IMR-90 (cell line): ENCODE measurements at regions not wholly inside any gene's neighbourhood (a gene's known extent, or its start where the extent isn't known, plus 50 kb on each side); places are given as distances from the start of the nearest gene placed in this dataset.
A peak's percentile ranks its signal among the peaks of the same experiment; 100 is the strongest.

Source experiments
- ATAC-seq: fragments of 200-7000 bp; cut with Tn5 transposase; 2 replicates; pipeline ENCODE4 v1.9.1; 2020; ENCODE audit warnings: low read depth, mild to moderate bottlenecking, moderate library complexity
- BruUV-seq: library from RNA; stranded (reverse); fragments of 400-500 nt; replicated peaks from 2 replicates; lab custom pipeline; 2021; lab: Mats Ljungman, UMichigan
- CTCF ChIA-PET: fragments of 300-600 bp; formaldehyde crosslinking; extraction: SDS; loops from one replicate; lab custom pipeline; 2021; ENCODE audit warnings: antibody characterized with exemption; lab: Yijun Ruan, JAX
- POLR2A ChIA-PET: fragments of 300-600 bp; sonication (Branson Sonifier 250); formaldehyde crosslinking; loops from one replicate; lab custom pipeline; 2022; ENCODE audit warnings: antibody characterized with exemption; ENCODE audit not compliant: unreplicated experiment; lab: Charles Lee
- DNase-seq: peaks from one replicate; pipeline ENCODE4 v3.0.0; 2013
- H2AFZ ChIP-seq: replicated peaks from 2 replicates; pipeline ENCODE3; 2013; ENCODE audit warnings: low read length, mild to moderate bottlenecking; ENCODE audit not compliant: poor library complexity
- H2AK5ac ChIP-seq: 2 replicates; pipeline ENCODE4 v1.6.1; 2013; ENCODE audit warnings: low read depth, low read length, inconsistent platforms
- H2AK9ac ChIP-seq: replicated peaks from 2 replicates; pipeline ENCODE3; 2013; ENCODE audit warnings: mild to moderate bottlenecking, low read depth, low read length, moderate library complexity; ENCODE audit not compliant: poor library complexity
- H2BK120ac ChIP-seq: 2 replicates; pipeline ENCODE4 v1.6.1; 2013; ENCODE audit warnings: low read depth, low read length, inconsistent platforms
- H2BK15ac ChIP-seq: 3 replicates; pipeline ENCODE4 v1.6.1; 2013; ENCODE audit warnings: low read depth, low read length, inconsistent platforms
- H2BK20ac ChIP-seq: 2 replicates; pipeline ENCODE4 v1.6.1; 2013; ENCODE audit warnings: low read depth, mild to moderate bottlenecking, inconsistent platforms, low read length, moderate library complexity
- H2BK5ac ChIP-seq: 2 replicates; pipeline ENCODE4 v1.6.1; 2013; ENCODE audit warnings: mild to moderate bottlenecking, low read depth, low read length, inconsistent platforms; ENCODE audit not compliant: poor library complexity, severe bottlenecking
- H3K14ac ChIP-seq: replicated peaks from 2 replicates; pipeline ENCODE4 v1.6.1; 2013; ENCODE audit warnings: low read depth, low read length, inconsistent platforms
- H3K18ac ChIP-seq: 2 replicates; pipeline ENCODE4 v1.6.1; 2013; ENCODE audit warnings: low read depth, low read length, control low read depth
- H3K23ac ChIP-seq: 2 replicates; pipeline ENCODE4 v1.6.1; 2013; ENCODE audit warnings: low read depth, low read length, inconsistent platforms
- H3K27ac ChIP-seq: 2 replicates; pipeline ENCODE4 v1.5.1; 2013; ENCODE audit warnings: mild to moderate bottlenecking, control low read depth, low read length; ENCODE audit not compliant: insufficient read depth
- H3K27me3 ChIP-seq: 2 replicates; pipeline ENCODE4 v1.6.1; 2013; ENCODE audit warnings: low read length; ENCODE audit not compliant: control insufficient read depth, insufficient read depth
- H3K36me3 ChIP-seq: 2 replicates; pipeline ENCODE4 v1.6.1; 2013; ENCODE audit warnings: low read length, mixed read lengths; ENCODE audit not compliant: control insufficient read depth, insufficient read depth
- H3K4ac ChIP-seq: 2 replicates; pipeline ENCODE4 v1.6.1; 2013; ENCODE audit warnings: low read depth, low read length, inconsistent platforms
- H3K4me1 ChIP-seq: 2 replicates; pipeline ENCODE4 v1.6.1; 2013; ENCODE audit warnings: low read length, mixed read lengths; ENCODE audit not compliant: control insufficient read depth, insufficient read depth
- H3K4me2 ChIP-seq: 2 replicates; pipeline ENCODE4 v1.6.1; 2013; ENCODE audit warnings: low read depth, mild to moderate bottlenecking, control low read depth, low read length, moderate library complexity
- H3K4me3 ChIP-seq: 2 replicates; pipeline ENCODE4 v1.5.1; 2013; ENCODE audit warnings: low read depth, mild to moderate bottlenecking, control low read depth, low read length, moderate library complexity; ENCODE audit not compliant: insufficient read depth
- H3K56ac ChIP-seq: 2 replicates; pipeline ENCODE4 v1.6.1; 2013; ENCODE audit warnings: low read length, inconsistent platforms; ENCODE audit not compliant: insufficient read depth; ENCODE audit errors: extremely low read depth
- H3K79me1 ChIP-seq, 2 experiments: 2 replicates each; pipeline ENCODE4 v1.6.1; 2013; ENCODE audit warnings: low read length in 2 of 2, inconsistent platforms in 1 of 2, low read depth in 1 of 2
- H3K9ac ChIP-seq: 2 replicates; pipeline ENCODE4 v1.6.1; 2013; ENCODE audit warnings: low read depth, low read length, control low read depth
- H3K9me1 ChIP-seq: 2 replicates; pipeline ENCODE4 v1.6.1; 2013; ENCODE audit warnings: low read length, inconsistent platforms; ENCODE audit not compliant: insufficient read depth
- H3K9me3 ChIP-seq: 2 replicates; pipeline ENCODE4 v1.6.1; 2013; ENCODE audit warnings: low read length; ENCODE audit not compliant: control insufficient read depth, insufficient read depth
- H4K20me1 ChIP-seq: 2 replicates; pipeline ENCODE4 v1.6.1; 2013; ENCODE audit warnings: low read length, inconsistent platforms; ENCODE audit not compliant: insufficient read depth
- H4K5ac ChIP-seq: 2 replicates; pipeline ENCODE4 v1.6.1; 2013; ENCODE audit warnings: mild to moderate bottlenecking, low read depth, low read length, control low read depth
- H4K8ac ChIP-seq, 2 experiments: 2 replicates each; pipeline ENCODE4 v1.6.1; 2013; ENCODE audit warnings: low read depth in 2 of 2, low read length in 2 of 2, control low read depth in 1 of 2, inconsistent platforms in 1 of 2
- H4K91ac ChIP-seq: 2 replicates; pipeline ENCODE4 v1.6.1; 2013; ENCODE audit warnings: low read depth, low read length, inconsistent platforms; ENCODE audit not compliant: insufficient read depth
- CEBPB ChIP-seq: IDR thresholded peaks from 2 replicates; pipeline ENCODE4 v1.6.1; 2012; ENCODE audit warnings: low read depth, low read length, improper control_type of control experiment
- CHD1 ChIP-seq: IDR thresholded peaks from 2 replicates; pipeline ENCODE4 v1.6.1; 2012; ENCODE audit warnings: low read depth, low read length, improper control_type of control experiment
- CTCF ChIP-seq: conservative IDR thresholded peaks from 2 replicates; pipeline ENCODE4 v1.5.1; 2012; ENCODE audit warnings: mild to moderate bottlenecking, low read depth, low read length, improper control_type of control experiment
- FOS ChIP-seq: fragments of 150-350 bp; IDR thresholded peaks from 2 replicates; pipeline ENCODE4 v1.6.1; 2016; ENCODE audit warnings: low read depth, low read length
- MAFK ChIP-seq: IDR thresholded peaks from 2 replicates; pipeline ENCODE4 v1.6.1; 2012; ENCODE audit warnings: low read depth, low read length, improper control_type of control experiment
- NFE2L2 ChIP-seq: fragments of 150-350 bp; IDR thresholded peaks from 2 replicates; pipeline ENCODE4 v1.6.1; 2016; ENCODE audit warnings: low read depth, mild to moderate bottlenecking, low read length
- RCOR1 ChIP-seq: IDR thresholded peaks from 2 replicates; pipeline ENCODE4 v1.6.1; 2012; ENCODE audit warnings: mild to moderate bottlenecking, low read length, improper control_type of control experiment; ENCODE audit not compliant: insufficient replicate concordance
- SMC3 ChIP-seq: fragments of 150-350 bp; IDR thresholded peaks from 2 replicates; pipeline ENCODE4 v1.6.1; 2016; ENCODE audit warnings: low read depth, mild to moderate bottlenecking, antibody characterized with exemption, low read length, moderate library complexity
- WGBS, 2 experiments: methylation state at CpG; one replicate each; pipeline versions ENCODE4 v1.1.5 to v1.1.7; 2013; ENCODE audit warnings: missing lambda C conversion rate in 2 of 2; ENCODE audit not compliant: insufficient read length in 1 of 2; ENCODE audit errors: extremely low coverage in 2 of 2; 5-methylcytosine and 5-hydroxymethylcytosine counted together
- dilution Hi-C: fragments of 300-500 bp; cut with HindIII; formaldehyde crosslinking; loops from one replicate; pipeline ENCODE4 v1.14.3; 2018; ENCODE audit warnings: low sequenced_read_pairs; ENCODE audit not compliant: unreplicated experiment
- in situ Hi-C: fragments of 300-500 bp; cut with MboI; formaldehyde crosslinking; loops from 3 replicates; pipeline ENCODE4 v1.14.3; 2019; ENCODE audit warnings: low sequenced_read_pairs, inconsistent platforms, mixed read lengths
- intact Hi-C: fragments of 100-400 bp; cut with micrococcal nuclease; formaldehyde crosslinking; loops from 2 replicates; pipeline ENCODE4 v1.10.0; 2022

DNA sequence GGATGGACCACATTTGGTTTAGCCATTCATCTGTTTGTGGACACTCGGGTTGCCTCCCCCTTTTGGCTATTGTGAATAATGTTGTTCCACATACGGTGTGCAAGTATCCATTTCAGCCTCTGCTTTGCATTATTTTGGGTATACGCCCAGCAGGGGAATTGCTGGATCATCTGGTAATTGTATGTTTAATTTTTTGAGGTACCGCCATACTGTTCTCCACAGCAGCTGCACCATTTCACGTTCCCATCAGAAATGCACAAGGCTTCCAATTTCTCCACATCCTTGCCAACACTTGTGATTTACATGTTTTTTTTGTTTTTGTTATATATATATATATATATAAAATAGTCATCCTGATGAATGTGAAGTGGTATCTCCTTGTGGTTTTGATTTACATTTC is 54.6 kb upstream of the TWIST2 start:
- dilution Hi-C loops (no loop called here), intact Hi-C loops (no loop called here), in situ Hi-C loops (no loop called here)
- Histone ChIP-seq H3K4me3 (no peak overlapping the region), H3K23ac (no peak overlapping the region), H2BK15ac (no peak overlapping the region), H3K18ac (no peak overlapping the region), H3K27me3 (peaks cover 30% of the 10 kb centered on the region), H4K20me1 (no peaks in the 10 kb centered on the region), H2BK20ac (no peak overlapping the region), H3K14ac (no peak overlapping the region), H3K36me3 (no peaks in the 10 kb centered on the region), H3K79me1 (no peaks in the 10 kb centered on the region), H2AK9ac (no peak overlapping the region), H4K5ac (no peak overlapping the region), H3K9ac (no peak overlapping the region), H3K4ac (no peak overlapping the region), H3K4me2 (no peak overlapping the region), H2BK120ac (no peak overlapping the region), H3K27ac (no peak overlapping the region), H3K4me1 (no peaks in the 10 kb centered on the region; the same call in 1 of the 2 replicates), H4K91ac (no peak overlapping the region), H2AK5ac (no peak overlapping the region), H3K56ac (no peak overlapping the region), H3K9me3 (peaks cover 4% of the 10 kb centered on the region), H3K9me1 (no peaks in the 10 kb centered on the region), H2AFZ (no peak overlapping the region), H2BK5ac (no peak overlapping the region), H4K8ac (no peak overlapping the region)
- CTCF ChIA-PET: no interaction called here
- ATAC-seq (no peak), DNase-seq (peak; percentile 6)
- POLR2A ChIA-PET: no interaction called here
- WGBS, 2 experiments: no CpG with 5 or more reads among the region's 5 CpGs
- no TSS peak for BruUV-seq
- no peak for TF ChIP-seq MAFK
- no peak for TF ChIP-seq FOS
- TF ChIP-seq SMC3: no peak
- TF ChIP-seq CHD1: no peak
- no peak for TF ChIP-seq CEBPB
- no peak for TF ChIP-seq NFE2L2
- no peak for TF ChIP-seq RCOR1
- no peak for TF ChIP-seq CTCF
